ENCODE measurements at regions not wholly inside any gene's neighbourhood (a gene's known extent, or its start where the extent isn't known, plus 50 kb on each side); places are given as distances from the start of the nearest gene placed in this dataset.

DNA sequence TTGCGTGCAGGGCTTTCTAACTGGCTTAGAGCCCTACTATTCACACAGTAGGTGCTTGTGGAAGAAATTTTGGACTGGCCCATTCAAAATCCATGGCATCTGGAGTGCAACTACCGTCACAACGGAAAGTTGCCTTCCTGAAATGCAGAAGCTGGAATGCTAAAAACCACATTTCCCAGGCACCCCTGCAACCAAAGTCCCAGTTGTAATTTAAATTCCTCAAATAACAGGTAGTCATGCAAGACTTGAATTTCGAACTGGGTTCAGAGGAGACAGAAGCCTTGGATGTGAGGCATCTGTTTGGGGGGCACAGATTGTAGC, 186.7 kb downstream of the TOMM20 start:
- Mint-ChIP-seq H3K4me3 (no peak overlapping the region), H3K9me3 (ENCODE audit: insufficient read depth) (no peaks in the 10 kb centered on the region), H3K27ac (no peak overlapping the region), H3K4me1 (peaks cover 35% of the 10 kb centered on the region), H3K27me3 (no peaks in the 10 kb centered on the region)
- WGBS (ENCODE audit: insufficient coverage) = 96% methylated on average over 3 of the region's 4 CpGs
- ChIA-PET CTCF (interaction anchor here (0.8 kb wide), 1 partner anchor 39 kb away, joined by 3 read pairs; no protein-coding TSS in a partner anchor), POLR2A (no interaction called here)
- DNase-seq = no peak
- no peaks in the 10 kb centered on the region for H3K79me2 ChIP-seq (ENCODE audit: control insufficient read depth, insufficient read depth, low read length)
- H4K20me1 ChIP-seq (ENCODE audit: control insufficient read depth, insufficient read depth, low read length, poor library complexity, severe bottlenecking) = no peaks in the 10 kb centered on the region
- H3K27me3 ChIP-seq (replicated peaks in 1 of 4; ENCODE audit: control extremely low read depth in 1 of 4, control insufficient read depth in 3 of 4, insufficient read depth in 4 of 4, low read length in 3 of 4) = no peaks in the 10 kb centered on the region
- no peaks in the 10 kb centered on the region for H3K36me3 ChIP-seq (replicated peaks in 1 of 2; ENCODE audit: control extremely low read depth in 1 of 2, control insufficient read depth in 1 of 2, extremely low read depth in 1 of 2, insufficient read depth in 2 of 2, low read length in 1 of 2)
- ATAC-seq (ENCODE audit: low read depth) = no peak
- no peak overlapping the region for H3K4me3 ChIP-seq (ENCODE audit: control extremely low read depth in 1 of 5, extremely low read depth in 1 of 5, insufficient read depth in 1 of 5, low read depth in 2 of 5, low read length in 4 of 5)
- no peak overlapping the region for H2AFZ ChIP-seq (ENCODE audit: insufficient read depth, low read depth, low read length, poor library complexity, severe bottlenecking)
- no peak overlapping the region for H3K27ac ChIP-seq (ENCODE audit: low read length in 2 of 2)
- peaks cover 23 to 30% of the 10 kb centered on the region in 2 donors for H3K4me1 ChIP-seq (ENCODE audit: control insufficient read depth in 2 of 2, insufficient read depth in 2 of 2, low read length in 2 of 2)
- no peak overlapping the region for H3K9ac ChIP-seq (ENCODE audit: low read length)
- intact Hi-C loops (cut with micrococcal nuclease) = no loop called here
- peaks cover 0 to 4% (median 0%) of the 10 kb centered on the region in 3 donors for H3K9me3 ChIP-seq (ENCODE audit: control extremely low read depth in 1 of 3, control insufficient read depth in 2 of 3, insufficient read depth in 1 of 3, low read length in 2 of 3)
- TF ChIP-seq, protein P1, sequence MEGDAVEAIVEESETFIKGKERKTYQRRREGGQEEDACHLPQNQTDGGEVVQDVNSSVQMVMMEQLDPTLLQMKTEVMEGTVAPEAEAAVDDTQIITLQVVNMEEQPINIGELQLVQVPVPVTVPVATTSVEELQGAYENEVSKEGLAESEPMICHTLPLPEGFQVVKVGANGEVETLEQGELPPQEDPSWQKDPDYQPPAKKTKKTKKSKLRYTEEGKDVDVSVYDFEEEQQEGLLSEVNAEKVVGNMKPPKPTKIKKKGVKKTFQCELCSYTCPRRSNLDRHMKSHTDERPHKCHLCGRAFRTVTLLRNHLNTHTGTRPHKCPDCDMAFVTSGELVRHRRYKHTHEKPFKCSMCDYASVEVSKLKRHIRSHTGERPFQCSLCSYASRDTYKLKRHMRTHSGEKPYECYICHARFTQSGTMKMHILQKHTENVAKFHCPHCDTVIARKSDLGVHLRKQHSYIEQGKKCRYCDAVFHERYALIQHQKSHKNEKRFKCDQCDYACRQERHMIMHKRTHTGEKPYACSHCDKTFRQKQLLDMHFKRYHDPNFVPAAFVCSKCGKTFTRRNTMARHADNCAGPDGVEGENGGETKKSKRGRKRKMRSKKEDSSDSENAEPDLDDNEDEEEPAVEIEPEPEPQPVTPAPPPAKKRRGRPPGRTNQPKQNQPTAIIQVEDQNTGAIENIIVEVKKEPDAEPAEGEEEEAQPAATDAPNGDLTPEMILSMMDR (IDR thresholded peaks at IDR 0.05) = no peak
- TF ChIP-seq EZH2 (IDR thresholded peaks at IDR 0.05; ENCODE audit: borderline replicate concordance, insufficient read depth, low read depth, low read length, poor library complexity, severe bottlenecking) = no peak
- no peak overlapping the region for H3K4me2 ChIP-seq (replicated peaks; ENCODE audit: low read depth, low read length, poor library complexity, severe bottlenecking)

DNA sequence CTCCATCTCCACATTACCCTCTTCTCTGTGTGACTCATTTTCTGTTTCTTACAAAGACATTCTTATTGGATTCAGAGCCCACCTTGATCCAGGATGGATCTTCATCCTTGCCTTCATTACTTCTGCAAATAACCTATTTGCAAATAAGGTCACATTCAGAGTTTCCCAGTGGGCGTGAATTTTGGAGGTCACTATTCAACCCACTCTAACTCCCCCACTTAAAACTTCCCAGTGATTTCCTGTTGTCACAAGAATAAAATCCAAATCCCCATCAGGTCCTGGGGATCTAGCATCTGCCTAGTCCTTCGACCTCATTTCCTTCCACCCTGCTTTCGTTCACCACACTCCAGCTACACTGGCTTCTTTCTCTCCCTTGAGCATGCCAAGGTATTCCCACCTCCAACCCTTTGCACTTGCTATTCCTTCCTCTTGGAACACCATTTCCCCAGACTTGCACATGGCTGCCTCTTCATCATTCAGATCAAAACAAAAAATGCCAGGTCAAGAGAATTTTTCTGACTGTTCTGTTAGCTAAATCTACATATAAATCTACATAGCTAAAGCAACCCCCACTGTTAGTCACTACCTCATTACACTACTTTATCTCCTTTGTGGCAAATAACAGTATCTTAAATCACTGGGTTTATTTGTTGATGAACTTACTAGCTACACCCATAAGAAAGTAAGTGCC, 187.2 kb downstream of the TOMM20 start:
- DNase-seq = no peak
- no peak for TF ChIP-seq EZH2 (IDR thresholded peaks at IDR 0.05; ENCODE audit: borderline replicate concordance, insufficient read depth, low read depth, low read length, poor library complexity, severe bottlenecking)
- TF ChIP-seq, protein P1 (IDR thresholded peaks at IDR 0.05) = no peak
- no peak for ATAC-seq (ENCODE audit: low read depth)
- Histone ChIP-seq H3K9ac (ENCODE audit: low read length) (no peak overlapping the region), H3K79me2 (ENCODE audit: control insufficient read depth, insufficient read depth, low read length) (no peaks in the 10 kb centered on the region), H3K36me3 (replicated peaks in 1 of 2; ENCODE audit: control extremely low read depth in 1 of 2, control insufficient read depth in 1 of 2, extremely low read depth in 1 of 2, insufficient read depth in 2 of 2, low read length in 1 of 2) (no peaks in the 10 kb centered on the region), H3K4me3 (ENCODE audit: control extremely low read depth in 1 of 5, extremely low read depth in 1 of 5, insufficient read depth in 1 of 5, low read depth in 2 of 5, low read length in 4 of 5) (no peak overlapping the region), H3K27ac (ENCODE audit: low read length in 2 of 2) (no peak overlapping the region), H3K9me3 (ENCODE audit: control extremely low read depth in 1 of 3, control insufficient read depth in 2 of 3, insufficient read depth in 1 of 3, low read length in 2 of 3) (peaks cover 0 to 4% (median 0%) of the 10 kb centered on the region in 3 donors), H4K20me1 (ENCODE audit: control insufficient read depth, insufficient read depth, low read length, poor library complexity, severe bottlenecking) (no peaks in the 10 kb centered on the region), H3K4me1 (ENCODE audit: control insufficient read depth in 2 of 2, insufficient read depth in 2 of 2, low read length in 2 of 2) (peaks cover 23 to 28% of the 10 kb centered on the region in 2 donors), H2AFZ (ENCODE audit: insufficient read depth, low read depth, low read length, poor library complexity, severe bottlenecking) (no peak overlapping the region), H3K4me2 (replicated peaks; ENCODE audit: low read depth, low read length, poor library complexity, severe bottlenecking) (no peak overlapping the region), H3K27me3 (replicated peaks in 1 of 4; ENCODE audit: control extremely low read depth in 1 of 4, control insufficient read depth in 3 of 4, insufficient read depth in 4 of 4, low read length in 3 of 4) (no peaks in the 10 kb centered on the region)
- Mint-ChIP-seq H3K4me1 (peaks cover 31% of the 10 kb centered on the region), H3K9me3 (ENCODE audit: insufficient read depth) (no peaks in the 10 kb centered on the region), H3K27ac (no peak overlapping the region), H3K4me3 (no peak overlapping the region), H3K27me3 (no peaks in the 10 kb centered on the region)
- ChIA-PET POLR2A (no interaction called here), CTCF (interaction anchor here (0.8 kb wide), 1 partner anchor 39 kb away, joined by 3 read pairs; no protein-coding TSS in a partner anchor)
- intact Hi-C loops (cut with micrococcal nuclease) = no loop called here
- WGBS (ENCODE audit: insufficient coverage) = 86% methylated on average over 3 of the region's 3 CpGs
